Nephron (organoid): ENCODE measurements at regions not wholly inside any gene's neighbourhood (a gene's known extent, or its start where the extent isn't known, plus 50 kb on each side); places are given as distances from the start of the nearest gene placed in this dataset.

Experiments used
- H3K27ac Mint-ChIP-seq, 3 experiments: 2 replicates each; pipeline ENCODE4 v1.8.0; 2020; ENCODE audit warnings: mixed read lengths in 3 of 3, mild to moderate bottlenecking in 2 of 3, moderate library complexity in 1 of 3
- H3K27me3 Mint-ChIP-seq: 2 replicates; pipeline ENCODE4 v1.8.0; 2021; ENCODE audit warnings: low read depth, mild to moderate bottlenecking, moderate library complexity, mixed read lengths
- H3K36me3 Mint-ChIP-seq: 2 replicates; pipeline ENCODE4 v1.8.0; 2020; ENCODE audit warnings: low read depth, mixed read lengths
- H3K4me1 Mint-ChIP-seq: 2 replicates; pipeline ENCODE4 v1.8.0; 2020; ENCODE audit warnings: mixed read lengths
- H3K4me3 Mint-ChIP-seq, 3 experiments: 2 replicates each; pipeline ENCODE4 v1.8.0; 2020; ENCODE audit warnings: mild to moderate bottlenecking in 3 of 3, mixed read lengths in 3 of 3, moderate library complexity in 2 of 3
- H3K9me3 Mint-ChIP-seq: 2 replicates; pipeline ENCODE4 v1.8.0; 2020; ENCODE audit warnings: mixed read lengths
- CTCF ChIP-seq, 3 experiments: fragments of 200-600 bp; sonication (generic); IDR thresholded peaks; one replicate each; pipeline ENCODE4 v1.5.0; 2021; ENCODE audit warnings: antibody characterized with exemption in 3 of 3; ENCODE audit not compliant: unreplicated experiment in 3 of 3

GRCh38 chr5:107254902-107255234 is 415.9 kb downstream of the EFNA5 start:
- H3K9me3 Mint-ChIP-seq, result peaks cover 12% of the 10 kb centered on the region
- H3K27ac Mint-ChIP-seq, result peak overlapping the region; percentile 64 to 70 (median 66)
- peaks cover 28% of the 10 kb centered on the region for H3K4me1 Mint-ChIP-seq
- H3K27me3 Mint-ChIP-seq, result peaks cover 4% of the 10 kb centered on the region
- TF ChIP-seq CTCF (IDR thresholded peaks at IDR 0.05; ENCODE audit: unreplicated experiment in 3 of 3), result no peak
- no peak overlapping the region for H3K4me3 Mint-ChIP-seq
- H3K36me3 Mint-ChIP-seq, result no peaks in the 10 kb centered on the region

GRCh38 chr5:107254214-107254901 is 416.4 kb downstream of the EFNA5 start:
- Mint-ChIP-seq H3K4me1 (peaks cover 28% of the 10 kb centered on the region), H3K4me3 (no peak overlapping the region), H3K27me3 (peaks cover 4% of the 10 kb centered on the region), H3K27ac (peak overlapping the region; percentile 64 to 70 (median 66)), H3K9me3 (peaks cover 8% of the 10 kb centered on the region), H3K36me3 (no peaks in the 10 kb centered on the region)
- TF ChIP-seq CTCF (IDR thresholded peaks at IDR 0.05; ENCODE audit: unreplicated experiment in 3 of 3), result no peak

- H3K4me3 Mint-ChIP-seq, result no peak overlapping the region
- H3K27ac Mint-ChIP-seq, result peak overlapping the region; percentile 44 to 64 (median 47)
- H3K36me3 Mint-ChIP-seq, result no peaks in the 10 kb centered on the region
- no peak for TF ChIP-seq CTCF (IDR thresholded peaks at IDR 0.05; ENCODE audit: unreplicated experiment in 3 of 3)
- peaks cover 28% of the 10 kb centered on the region for H3K4me1 Mint-ChIP-seq
- H3K27me3 Mint-ChIP-seq, result peaks cover 7% of the 10 kb centered on the region
- H3K9me3 Mint-ChIP-seq, result peaks cover 3% of the 10 kb centered on the region
Measured at GRCh38 chr5:107253246-107253645, 417.5 kb downstream of the EFNA5 start.

DNA sequence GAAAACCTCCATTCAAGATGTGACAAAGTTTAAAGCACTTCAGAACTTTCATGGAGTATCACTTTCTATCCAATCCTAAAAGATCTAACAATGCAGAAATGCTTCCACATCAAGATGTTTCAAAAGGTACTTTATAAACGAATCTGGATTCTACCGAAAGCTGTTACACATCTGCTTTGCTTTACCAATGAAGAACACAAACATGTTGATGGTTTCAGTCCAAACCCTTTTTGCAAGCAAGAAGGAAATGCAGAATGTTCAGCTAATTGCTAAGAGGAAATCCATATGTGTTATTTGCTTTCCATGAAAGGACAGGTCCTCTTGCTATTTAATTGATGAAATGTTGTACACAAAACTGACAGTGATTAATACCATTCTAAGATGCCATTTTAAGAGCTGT is 419.6 kb downstream of the EFNA5 start:
- peaks cover 28% of the 10 kb centered on the region for H3K4me1 Mint-ChIP-seq
- H3K4me3 Mint-ChIP-seq, result no peak overlapping the region
- no peak for TF ChIP-seq CTCF (IDR thresholded peaks at IDR 0.05; ENCODE audit: unreplicated experiment in 3 of 3)
- no peaks in the 10 kb centered on the region for H3K36me3 Mint-ChIP-seq
- peaks cover 4% of the 10 kb centered on the region for H3K27me3 Mint-ChIP-seq
- no peak overlapping the region for H3K27ac Mint-ChIP-seq
- H3K9me3 Mint-ChIP-seq, result no peaks in the 10 kb centered on the region

DNA sequence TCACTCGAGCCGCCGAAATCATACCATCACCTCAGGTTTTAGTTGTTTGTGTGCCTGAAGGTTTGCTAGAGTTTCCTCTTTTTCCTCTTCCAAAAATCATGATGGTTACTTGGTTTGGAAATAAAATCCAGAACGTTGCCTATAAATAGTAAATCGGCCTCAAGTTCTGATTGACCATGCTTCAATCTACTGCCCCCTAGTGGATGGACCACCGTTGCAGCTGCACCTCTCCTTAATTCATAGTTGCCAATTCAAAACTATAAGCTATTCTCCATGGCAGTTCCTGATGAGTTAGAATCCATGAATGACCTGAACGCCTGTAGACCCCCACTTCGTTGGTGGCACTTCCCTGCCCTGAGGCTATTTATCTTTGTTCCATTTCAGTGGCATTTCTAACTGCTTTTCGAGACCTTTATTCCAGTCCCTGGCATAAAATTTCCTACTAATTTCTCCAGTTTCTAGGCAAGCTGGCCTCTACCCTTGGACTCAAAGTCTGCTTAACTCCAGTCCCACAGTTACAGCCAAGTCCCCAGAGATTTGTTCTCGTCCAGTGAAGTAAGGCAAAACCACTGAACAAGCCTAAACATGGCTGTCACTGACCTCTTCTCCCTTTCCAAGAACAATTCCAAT is 422.6 kb downstream of the EFNA5 start:
- Mint-ChIP-seq H3K4me1 (peaks cover 9% of the 10 kb centered on the region), H3K27me3 (peaks cover 7% of the 10 kb centered on the region), H3K4me3 (no peak overlapping the region), H3K9me3 (no peaks in the 10 kb centered on the region), H3K36me3 (no peaks in the 10 kb centered on the region), H3K27ac (no peak overlapping the region)
- TF ChIP-seq CTCF (IDR thresholded peaks at IDR 0.05; ENCODE audit: unreplicated experiment in 3 of 3), result peak; percentile 51 to 66 (median 53)

GRCh38 chr5:107247427-107247826 is 423.3 kb downstream of the EFNA5 start:
- Mint-ChIP-seq H3K4me3 (no peak overlapping the region), H3K4me1 (peaks cover 5% of the 10 kb centered on the region), H3K36me3 (no peaks in the 10 kb centered on the region), H3K27ac (no peak overlapping the region), H3K27me3 (peaks cover 7% of the 10 kb centered on the region), H3K9me3 (no peaks in the 10 kb centered on the region)
- no peak for TF ChIP-seq CTCF (IDR thresholded peaks at IDR 0.05; ENCODE audit: unreplicated experiment in 3 of 3)
